ENCODE measurements at regions not wholly inside any gene's neighbourhood (a gene's known extent, or its start where the extent isn't known, plus 50 kb on each side); places are given as distances from the start of the nearest gene placed in this dataset.

GRCh38 chr14:25615174-25615573 lies 565.2 kb upstream of the STXBP6 start (continued):
- TF ChIP-seq, protein P1, sequence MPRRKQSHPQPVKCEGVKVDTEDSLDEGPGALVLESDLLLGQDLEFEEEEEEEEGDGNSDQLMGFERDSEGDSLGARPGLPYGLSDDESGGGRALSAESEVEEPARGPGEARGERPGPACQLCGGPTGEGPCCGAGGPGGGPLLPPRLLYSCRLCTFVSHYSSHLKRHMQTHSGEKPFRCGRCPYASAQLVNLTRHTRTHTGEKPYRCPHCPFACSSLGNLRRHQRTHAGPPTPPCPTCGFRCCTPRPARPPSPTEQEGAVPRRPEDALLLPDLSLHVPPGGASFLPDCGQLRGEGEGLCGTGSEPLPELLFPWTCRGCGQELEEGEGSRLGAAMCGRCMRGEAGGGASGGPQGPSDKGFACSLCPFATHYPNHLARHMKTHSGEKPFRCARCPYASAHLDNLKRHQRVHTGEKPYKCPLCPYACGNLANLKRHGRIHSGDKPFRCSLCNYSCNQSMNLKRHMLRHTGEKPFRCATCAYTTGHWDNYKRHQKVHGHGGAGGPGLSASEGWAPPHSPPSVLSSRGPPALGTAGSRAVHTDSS (CRISPR knock-in tag; conservative IDR thresholded peaks at IDR 0.05), result no peak
- no peak for TF ChIP-seq ZGPAT (CRISPR knock-in tag; IDR thresholded peaks at IDR 0.05)
- TF ChIP-seq ZNF782 (CRISPR knock-in tag; IDR thresholded peaks at IDR 0.05; ENCODE audit: borderline replicate concordance), result no peak
- no peak for TF ChIP-seq TBP (CRISPR knock-in tag; IDR thresholded peaks at IDR 0.05)
- no peak for TF ChIP-seq ETV5 (CRISPR knock-in tag; IDR thresholded peaks at IDR 0.05; ENCODE audit: borderline replicate concordance)
- no peak for TF ChIP-seq ZNF678 (CRISPR knock-in tag; IDR thresholded peaks at IDR 0.05)
- no peak for TF ChIP-seq FOXJ3 (CRISPR knock-in tag; IDR thresholded peaks at IDR 0.05; ENCODE audit: borderline replicate concordance)
- TF ChIP-seq PLRG1 (conservative IDR thresholded peaks at IDR 0.05), result peak; percentile 85; the same call in 1 of the 2 replicates
- TF ChIP-seq NONO (IDR thresholded peaks at IDR 0.05), result 0 out of 2 replicates have a peak, but pooled peaks have one; percentile 64
- no peak for TF ChIP-seq NONO (CRISPR knock-in tag; conservative IDR thresholded peaks at IDR 0.05)
- TF ChIP-seq, protein P2, sequence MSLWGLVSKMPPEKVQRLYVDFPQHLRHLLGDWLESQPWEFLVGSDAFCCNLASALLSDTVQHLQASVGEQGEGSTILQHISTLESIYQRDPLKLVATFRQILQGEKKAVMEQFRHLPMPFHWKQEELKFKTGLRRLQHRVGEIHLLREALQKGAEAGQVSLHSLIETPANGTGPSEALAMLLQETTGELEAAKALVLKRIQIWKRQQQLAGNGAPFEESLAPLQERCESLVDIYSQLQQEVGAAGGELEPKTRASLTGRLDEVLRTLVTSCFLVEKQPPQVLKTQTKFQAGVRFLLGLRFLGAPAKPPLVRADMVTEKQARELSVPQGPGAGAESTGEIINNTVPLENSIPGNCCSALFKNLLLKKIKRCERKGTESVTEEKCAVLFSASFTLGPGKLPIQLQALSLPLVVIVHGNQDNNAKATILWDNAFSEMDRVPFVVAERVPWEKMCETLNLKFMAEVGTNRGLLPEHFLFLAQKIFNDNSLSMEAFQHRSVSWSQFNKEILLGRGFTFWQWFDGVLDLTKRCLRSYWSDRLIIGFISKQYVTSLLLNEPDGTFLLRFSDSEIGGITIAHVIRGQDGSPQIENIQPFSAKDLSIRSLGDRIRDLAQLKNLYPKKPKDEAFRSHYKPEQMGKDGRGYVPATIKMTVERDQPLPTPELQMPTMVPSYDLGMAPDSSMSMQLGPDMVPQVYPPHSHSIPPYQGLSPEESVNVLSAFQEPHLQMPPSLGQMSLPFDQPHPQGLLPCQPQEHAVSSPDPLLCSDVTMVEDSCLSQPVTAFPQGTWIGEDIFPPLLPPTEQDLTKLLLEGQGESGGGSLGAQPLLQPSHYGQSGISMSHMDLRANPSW (CRISPR knock-in tag; IDR thresholded peaks at IDR 0.05; ENCODE audit: borderline replicate concordance), result no peak
- TF ChIP-seq RFXANK (CRISPR knock-in tag; IDR thresholded peaks at IDR 0.05), result no peak
- no peak for TF ChIP-seq ZNF737 (CRISPR knock-in tag; IDR thresholded peaks at IDR 0.05; ENCODE audit: borderline replicate concordance)
- TF ChIP-seq ZNF275 (CRISPR knock-in tag; IDR thresholded peaks at IDR 0.05; ENCODE audit: borderline replicate concordance), result no peak

Data from HepG2 (cell line).